A673 (cell line): ENCODE measurements at regions not wholly inside any gene's neighbourhood (a gene's known extent, or its start where the extent isn't known, plus 50 kb on each side); places are given as distances from the start of the nearest gene placed in this dataset.

Experiments
- EZH2 ChIP-seq: fragments of 200-600 bp; sonication (generic); IDR thresholded peaks from 2 replicates; pipeline ENCODE4 v1.6.1; 2017; ENCODE audit warnings: borderline replicate concordance, low read depth, mild to moderate bottlenecking, mixed read lengths, antibody characterized with exemption, low read length; ENCODE audit not compliant: poor library complexity, severe bottlenecking
- TF ChIP-seq, protein P1 (sequence below): fragments of 300-800, 200-600 bp; sonication (generic); conservative IDR thresholded peaks from 2 replicates; pipeline ENCODE4 v1.5.1; 2017; ENCODE audit warnings: low read depth, mild to moderate bottlenecking, antibody characterized with exemption, low read length, moderate library complexity, mixed read lengths

DNA sequence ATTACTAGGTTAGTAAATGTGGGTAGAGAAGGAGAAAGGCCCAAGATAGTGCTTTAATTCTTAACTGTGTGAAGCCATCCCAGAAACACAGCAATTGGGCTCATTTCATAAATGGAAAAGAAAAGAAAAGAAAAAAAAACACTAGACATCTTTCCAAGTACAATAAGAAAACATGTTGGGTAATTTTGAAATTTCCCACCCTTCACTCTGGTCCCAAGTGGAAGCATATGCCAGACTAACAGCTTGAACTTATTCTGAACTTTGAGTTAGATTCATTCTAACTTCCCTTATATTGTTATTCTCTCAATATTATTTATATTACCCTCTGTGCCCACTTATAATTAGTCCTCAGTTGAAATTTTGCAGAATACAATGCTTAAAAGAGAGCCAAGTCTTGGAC, 113.4 kb upstream of the GHR start:
- TF ChIP-seq, protein P1, sequence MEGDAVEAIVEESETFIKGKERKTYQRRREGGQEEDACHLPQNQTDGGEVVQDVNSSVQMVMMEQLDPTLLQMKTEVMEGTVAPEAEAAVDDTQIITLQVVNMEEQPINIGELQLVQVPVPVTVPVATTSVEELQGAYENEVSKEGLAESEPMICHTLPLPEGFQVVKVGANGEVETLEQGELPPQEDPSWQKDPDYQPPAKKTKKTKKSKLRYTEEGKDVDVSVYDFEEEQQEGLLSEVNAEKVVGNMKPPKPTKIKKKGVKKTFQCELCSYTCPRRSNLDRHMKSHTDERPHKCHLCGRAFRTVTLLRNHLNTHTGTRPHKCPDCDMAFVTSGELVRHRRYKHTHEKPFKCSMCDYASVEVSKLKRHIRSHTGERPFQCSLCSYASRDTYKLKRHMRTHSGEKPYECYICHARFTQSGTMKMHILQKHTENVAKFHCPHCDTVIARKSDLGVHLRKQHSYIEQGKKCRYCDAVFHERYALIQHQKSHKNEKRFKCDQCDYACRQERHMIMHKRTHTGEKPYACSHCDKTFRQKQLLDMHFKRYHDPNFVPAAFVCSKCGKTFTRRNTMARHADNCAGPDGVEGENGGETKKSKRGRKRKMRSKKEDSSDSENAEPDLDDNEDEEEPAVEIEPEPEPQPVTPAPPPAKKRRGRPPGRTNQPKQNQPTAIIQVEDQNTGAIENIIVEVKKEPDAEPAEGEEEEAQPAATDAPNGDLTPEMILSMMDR: no peak
- TF ChIP-seq EZH2: no peak
